ENCODE measurements at regions not wholly inside any gene's neighbourhood (a gene's known extent, or its start where the extent isn't known, plus 50 kb on each side); places are given as distances from the start of the nearest gene placed in this dataset.

- peak; percentile 91 for DNase-seq
Observed at GRCh38 chr2:222993920-222994650, 57.9 kb upstream of the KCNE4 start.

DNA sequence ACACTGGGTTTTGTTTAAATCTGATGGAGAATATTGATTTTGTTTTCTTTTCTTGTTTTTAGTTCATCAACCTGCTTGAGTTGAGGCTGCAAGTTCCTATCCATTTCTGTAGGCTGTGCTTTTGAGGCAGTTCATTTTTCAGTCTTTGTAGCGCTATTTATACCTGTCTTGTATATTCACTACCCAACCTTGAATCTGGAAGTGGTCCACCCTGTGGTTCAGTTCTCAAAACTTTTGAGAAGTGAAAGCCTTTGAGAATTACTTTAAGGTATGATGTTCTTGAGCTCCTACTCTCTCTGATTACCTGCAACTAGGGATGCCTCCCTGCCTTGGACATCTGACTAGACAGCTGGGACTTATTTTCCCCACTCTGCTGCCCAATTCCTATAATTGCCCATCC lies 53.5 kb upstream of the KCNE4 start:
- no peak for DNase-seq

DNA sequence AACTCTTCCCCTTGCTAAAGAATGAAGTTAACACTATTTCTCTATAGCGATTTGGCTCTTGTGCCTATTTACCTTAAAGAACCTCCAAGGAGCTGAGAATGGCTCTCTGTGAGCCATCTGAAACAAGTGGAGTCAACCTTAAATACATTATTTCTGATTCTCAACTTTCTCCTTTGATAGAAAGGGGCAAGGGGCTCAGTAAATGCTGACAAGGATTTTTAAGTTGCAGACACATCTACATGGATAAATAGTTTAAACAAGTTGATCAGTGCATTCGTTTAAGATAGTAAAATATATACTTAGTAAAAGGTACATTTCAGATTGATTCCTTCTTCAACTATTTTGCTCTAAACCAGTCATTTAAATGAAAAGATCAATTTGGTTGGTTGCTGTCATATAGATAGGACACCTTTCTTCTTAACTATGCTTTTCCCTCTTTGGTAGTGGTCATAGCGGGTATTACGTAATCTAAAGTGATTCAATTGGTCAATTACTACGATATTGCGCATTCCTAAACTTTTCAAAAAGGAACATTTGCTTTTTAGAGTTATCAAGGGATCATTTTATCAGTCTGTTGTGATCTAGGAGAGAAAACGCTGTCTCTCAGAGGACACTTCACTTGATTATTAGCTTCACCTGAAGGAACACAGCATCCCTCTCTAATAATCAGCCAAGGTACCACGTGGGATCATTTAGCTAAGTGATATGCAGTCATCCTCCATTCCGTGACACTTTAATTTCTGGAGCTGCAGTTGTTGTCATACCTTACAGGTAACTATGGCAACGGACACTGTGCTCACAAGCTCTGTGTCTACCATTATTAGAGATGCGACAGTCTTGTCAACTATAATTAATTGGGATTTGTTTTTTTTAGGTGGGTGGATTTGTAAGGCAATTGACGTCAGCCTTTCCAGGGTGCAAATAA lies 50.9 kb upstream of the KCNE4 start:
- no peak for DNase-seq

GRCh38 chr2:223001797-223002175 lies 50.2 kb upstream of the KCNE4 start:
- DNase-seq, result no peak

All from HCEC 1CT (cell line).